Thoracic aorta (tissue), 2 donors: ENCODE measurements at regions not wholly inside any gene's neighbourhood (a gene's known extent, or its start where the extent isn't known, plus 50 kb on each side); places are given as distances from the start of the nearest gene placed in this dataset.

ENCODE experiments used
- ATAC-seq: fragments of 150-250 bp; one replicate; pipeline ENCODE4 v1.8.0; 2017; ENCODE audit warnings: low read depth; ENCODE audit not compliant: insufficient number of reproducible peaks, low FRiP score
- DNase-seq: peaks from one replicate; pipeline ENCODE4 v3.0.0-alpha.2; 2020; ENCODE audit warnings: low spot score
- H3K27ac ChIP-seq, 2 donors: fragments of 200-600 bp; sonication (generic); 1 replicate in 1 of 2; 2 replicates in 1 of 2; pipeline ENCODE4 v1.5.1; 2016; ENCODE audit warnings: mild to moderate bottlenecking in 2 of 2, moderate library complexity in 2 of 2
- H3K27me3 ChIP-seq: fragments of 200-600 bp; sonication (generic); replicated peaks from 2 replicates; pipeline ENCODE4 v1.6.0; 2016; ENCODE audit warnings: mild to moderate bottlenecking; ENCODE audit not compliant: insufficient read depth
- H3K36me3 ChIP-seq: fragments of 200-600 bp; sonication (generic); one replicate; pipeline ENCODE4 v1.5.1; 2016
- H3K4me1 ChIP-seq, 2 donors: fragments of 200-600 bp; sonication (generic); 1 replicate in 1 of 2; 2 replicates in 1 of 2; pipeline versions ENCODE4 v1.5.1 to v1.6.0; 2016; ENCODE audit warnings: low read depth in 2 of 2, mild to moderate bottlenecking in 1 of 2; ENCODE audit not compliant: control insufficient read depth in 1 of 2
- H3K4me3 ChIP-seq: fragments of 200-600 bp; sonication (generic); 2 replicates; pipeline ENCODE4 v1.5.1; 2016; ENCODE audit warnings: mild to moderate bottlenecking
- H3K9me3 ChIP-seq: fragments of 200-600 bp; sonication (generic); 2 replicates; pipeline ENCODE4 v1.5.1; 2016
- TF ChIP-seq, protein P1 (sequence below): fragments of 200-600 bp; sonication (generic); IDR thresholded peaks from one replicate; pipeline ENCODE4 v1.5.1; 2019; ENCODE audit warnings: antibody characterized with exemption

DNA sequence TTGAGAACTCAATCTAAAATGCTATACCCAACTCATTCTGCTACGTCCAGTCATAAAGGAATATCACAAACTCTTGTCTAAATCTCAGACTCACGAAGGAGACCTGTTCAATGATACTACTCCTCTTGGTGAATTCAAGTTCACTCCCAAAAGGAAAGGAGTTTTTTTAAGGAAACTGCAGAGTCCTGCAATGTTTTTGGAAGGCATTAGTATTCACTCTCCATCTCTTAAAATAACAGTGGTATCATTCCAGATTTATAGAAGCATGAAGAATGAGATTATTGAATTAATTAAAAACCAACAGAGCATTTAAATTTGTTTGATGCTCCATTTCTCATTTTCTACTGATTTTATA is 73.4 kb downstream of the FOXD1 start:
- DNase-seq (no peak), ATAC-seq (no peak)
- Histone ChIP-seq H3K4me1 (no peaks in the 10 kb centered on the region), H3K36me3 (no peaks in the 10 kb centered on the region), H3K9me3 (no peaks in the 10 kb centered on the region), H3K4me3 (no peak overlapping the region), H3K27ac (no peak overlapping the region), H3K27me3 (no peaks in the 10 kb centered on the region)
- TF ChIP-seq, protein P1, sequence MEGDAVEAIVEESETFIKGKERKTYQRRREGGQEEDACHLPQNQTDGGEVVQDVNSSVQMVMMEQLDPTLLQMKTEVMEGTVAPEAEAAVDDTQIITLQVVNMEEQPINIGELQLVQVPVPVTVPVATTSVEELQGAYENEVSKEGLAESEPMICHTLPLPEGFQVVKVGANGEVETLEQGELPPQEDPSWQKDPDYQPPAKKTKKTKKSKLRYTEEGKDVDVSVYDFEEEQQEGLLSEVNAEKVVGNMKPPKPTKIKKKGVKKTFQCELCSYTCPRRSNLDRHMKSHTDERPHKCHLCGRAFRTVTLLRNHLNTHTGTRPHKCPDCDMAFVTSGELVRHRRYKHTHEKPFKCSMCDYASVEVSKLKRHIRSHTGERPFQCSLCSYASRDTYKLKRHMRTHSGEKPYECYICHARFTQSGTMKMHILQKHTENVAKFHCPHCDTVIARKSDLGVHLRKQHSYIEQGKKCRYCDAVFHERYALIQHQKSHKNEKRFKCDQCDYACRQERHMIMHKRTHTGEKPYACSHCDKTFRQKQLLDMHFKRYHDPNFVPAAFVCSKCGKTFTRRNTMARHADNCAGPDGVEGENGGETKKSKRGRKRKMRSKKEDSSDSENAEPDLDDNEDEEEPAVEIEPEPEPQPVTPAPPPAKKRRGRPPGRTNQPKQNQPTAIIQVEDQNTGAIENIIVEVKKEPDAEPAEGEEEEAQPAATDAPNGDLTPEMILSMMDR, result no peak

DNA sequence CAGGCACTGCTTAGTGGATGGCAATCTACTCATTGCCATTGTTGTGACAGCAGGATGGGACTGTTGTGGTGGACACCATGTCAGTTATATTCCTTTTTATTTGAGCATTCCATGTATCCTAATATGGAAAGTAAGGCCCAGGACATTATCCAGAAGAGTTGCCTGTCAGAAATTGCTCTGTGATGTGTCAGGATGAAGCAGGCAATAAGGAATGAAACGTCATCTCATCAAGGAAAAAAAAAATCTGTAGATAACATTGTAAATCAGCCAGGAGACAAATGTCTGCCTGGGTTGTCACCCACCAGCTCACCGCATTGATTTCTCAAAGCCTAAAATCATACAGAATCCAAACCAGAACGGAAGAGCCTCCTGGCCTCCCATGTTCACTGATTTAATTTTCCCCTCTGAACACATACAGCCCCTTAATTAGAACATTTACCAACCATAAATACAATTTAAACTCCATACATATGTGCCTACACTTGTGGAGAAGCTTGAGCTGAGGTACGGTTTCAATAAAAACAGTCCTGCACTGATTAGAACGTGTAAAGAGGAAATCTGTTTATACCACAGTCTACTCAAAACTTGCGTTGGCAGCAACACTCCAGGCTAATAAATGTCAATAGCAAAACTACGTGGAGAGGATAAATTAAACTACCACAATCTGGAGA is 73.9 kb downstream of the FOXD1 start:
- no peak overlapping the region for H3K4me3 ChIP-seq

GRCh38 chr5:73373814-73374510 is 74.6 kb downstream of the FOXD1 start:
- no peaks in the 10 kb centered on the region for H3K9me3 ChIP-seq
- no peak overlapping the region for H3K27ac ChIP-seq
- H3K4me3 ChIP-seq, result no peak overlapping the region
- no peaks in the 10 kb centered on the region for H3K4me1 ChIP-seq
- no peaks in the 10 kb centered on the region for H3K36me3 ChIP-seq
- ATAC-seq (no peak), DNase-seq (no peak)
- no peaks in the 10 kb centered on the region for H3K27me3 ChIP-seq
- TF ChIP-seq, protein P1, result no peak

More for the DNA sequence above, 73.9 kb downstream of the FOXD1 start:
- TF ChIP-seq, protein P1, result no peak
- ATAC-seq (no peak), DNase-seq (no peak)
- H3K9me3 ChIP-seq, result no peaks in the 10 kb centered on the region
- H3K27me3 ChIP-seq, result no peaks in the 10 kb centered on the region
- H3K4me1 ChIP-seq, result no peaks in the 10 kb centered on the region
- no peak overlapping the region for H3K27ac ChIP-seq
- H3K36me3 ChIP-seq, result no peaks in the 10 kb centered on the region

DNA sequence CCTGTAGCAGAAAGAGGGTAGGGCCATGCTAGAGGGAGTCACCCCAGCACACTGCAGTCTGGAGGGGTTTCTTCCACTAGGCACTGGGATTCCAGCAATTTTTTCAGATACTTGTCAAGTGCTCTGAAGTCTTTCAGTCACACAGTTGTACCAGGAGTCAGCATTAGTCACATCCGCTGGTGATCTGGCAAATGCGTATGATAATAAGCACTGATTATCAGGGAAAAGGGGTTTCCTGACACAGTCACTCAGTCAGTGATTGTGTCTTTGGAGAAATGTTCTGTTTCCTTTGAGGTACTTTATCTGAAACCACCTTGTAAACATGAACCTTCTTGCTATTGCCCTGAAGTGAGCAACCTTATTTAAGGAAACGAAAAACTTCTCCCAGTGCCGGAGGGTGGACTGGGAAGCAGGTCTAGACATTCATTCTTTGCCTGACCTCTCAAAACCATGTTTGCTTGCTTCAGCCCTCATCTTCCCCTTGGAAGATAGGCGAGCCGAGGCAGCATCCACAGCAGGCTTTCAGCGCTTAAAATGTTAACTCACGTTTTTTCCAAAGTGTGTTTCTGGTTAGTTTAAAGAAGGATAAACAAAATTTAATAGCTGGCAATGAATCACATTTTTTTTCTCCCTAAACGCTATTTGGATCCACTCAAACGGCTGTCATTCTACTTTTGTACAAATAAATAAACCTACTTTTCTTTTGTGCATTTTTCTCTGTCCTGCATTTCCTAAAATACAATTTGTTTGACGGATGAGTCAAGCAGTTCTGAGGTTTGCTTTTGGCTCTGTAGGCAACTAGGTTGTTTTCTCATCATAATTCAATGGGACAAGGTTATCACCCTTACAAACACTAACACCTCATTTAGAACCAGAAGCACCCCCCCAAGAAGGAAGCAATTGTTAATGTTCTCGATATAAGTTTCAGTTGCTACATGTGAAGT is 77.7 kb downstream of the FOXD1 start:
- DNase-seq (no peak), ATAC-seq (no peak)
- Histone ChIP-seq H3K4me3 (no peak overlapping the region), H3K27ac (no peak overlapping the region), H3K9me3 (no peaks in the 10 kb centered on the region), H3K36me3 (no peaks in the 10 kb centered on the region), H3K27me3 (no peaks in the 10 kb centered on the region), H3K4me1 (no peaks in the 10 kb centered on the region)
- TF ChIP-seq, protein P1, result no peak

DNA sequence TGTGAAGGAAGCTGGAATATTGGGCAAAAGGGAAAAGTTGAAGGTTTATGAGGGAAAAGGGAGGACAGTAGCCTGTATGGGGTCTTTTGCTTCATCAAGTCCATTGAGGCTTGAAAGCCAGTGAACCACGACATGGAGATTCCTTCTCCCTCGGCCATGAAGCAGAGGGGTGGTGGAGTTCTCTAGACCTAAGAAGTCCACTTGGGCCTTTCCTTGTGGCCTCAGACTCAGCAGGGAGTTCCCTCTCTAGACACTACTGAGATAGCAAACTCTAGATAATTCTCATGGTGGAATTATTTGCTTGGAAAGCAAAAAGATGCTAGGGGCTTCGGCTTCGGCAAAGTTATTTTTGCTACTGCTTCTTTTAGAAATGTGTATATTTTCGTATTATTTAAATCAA is 78.5 kb downstream of the FOXD1 start:
- DNase-seq (no peak), ATAC-seq (no peak)
- Histone ChIP-seq H3K27me3 (no peaks in the 10 kb centered on the region), H3K4me3 (no peak overlapping the region), H3K36me3 (no peaks in the 10 kb centered on the region), H3K27ac (no peak overlapping the region), H3K9me3 (no peaks in the 10 kb centered on the region), H3K4me1 (no peaks in the 10 kb centered on the region)
- TF ChIP-seq, protein P1, result no peak
